GM12892 (cell line): ENCODE measurements at regions not wholly inside any gene's neighbourhood (a gene's known extent, or its start where the extent isn't known, plus 50 kb on each side); places are given as distances from the start of the nearest gene placed in this dataset.

Source experiments
- POLR2A ChIP-seq: IDR thresholded peaks from 2 replicates; pipeline ENCODE4 v1.6.1; 2011; ENCODE audit warnings: low read depth, low read length, control low read depth
- TAF1 ChIP-seq: IDR thresholded peaks from 2 replicates; pipeline ENCODE4 v1.6.1; 2011; ENCODE audit warnings: low read depth, mild to moderate bottlenecking, control low read depth, low read length, borderline replicate concordance

DNA sequence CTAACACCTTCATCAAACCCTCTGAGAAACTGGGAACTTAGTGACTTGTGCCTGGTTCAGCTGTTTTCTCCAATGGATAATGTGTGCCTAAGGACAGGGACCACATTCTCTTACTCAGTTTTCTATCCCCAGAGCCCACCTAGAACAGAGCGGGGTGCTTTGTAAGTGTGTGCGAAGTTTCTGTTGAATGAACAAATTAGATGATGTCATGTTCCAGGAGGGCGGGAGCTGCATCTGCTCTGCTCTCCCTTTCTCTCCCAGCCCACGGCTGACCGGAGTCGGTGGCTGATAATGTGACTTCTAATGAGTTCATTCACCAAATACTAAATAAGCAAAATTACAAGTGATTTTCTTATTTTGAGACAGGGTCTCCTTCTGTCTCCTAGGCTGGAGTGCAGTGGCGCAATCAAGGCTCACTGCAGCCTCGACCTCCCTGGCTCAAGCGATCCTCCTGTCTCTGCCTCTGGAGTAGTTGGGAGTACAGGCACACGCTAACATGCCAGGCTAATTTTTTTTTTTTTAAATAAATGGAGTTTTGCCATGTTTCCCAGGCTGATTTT, 60.7 kb upstream of the FNDC1 start:
- TF ChIP-seq TAF1 (no peak), POLR2A (no peak)
